Glutamatergic neuron (in vitro differentiated cells): ENCODE measurements at regions not wholly inside any gene's neighbourhood (a gene's known extent, or its start where the extent isn't known, plus 50 kb on each side); places are given as distances from the start of the nearest gene placed in this dataset.

Experiments used
- DNase-seq: peaks from one replicate; pipeline ENCODE4 v3.0.0; 2022
- H3K27ac Mint-ChIP-seq: one replicate; pipeline ENCODE4 v1.8.0; 2020; ENCODE audit warnings: mild to moderate bottlenecking, mixed read lengths, inconsistent platforms; ENCODE audit not compliant: unreplicated experiment
- H3K27me3 Mint-ChIP-seq: one replicate; pipeline ENCODE4 v1.8.0; 2020; ENCODE audit warnings: mild to moderate bottlenecking, moderate library complexity, mixed read lengths, inconsistent platforms; ENCODE audit not compliant: unreplicated experiment
- H3K36me3 Mint-ChIP-seq: one replicate; pipeline ENCODE4 v1.8.0; 2020; ENCODE audit warnings: mild to moderate bottlenecking, mixed read lengths, inconsistent platforms; ENCODE audit not compliant: unreplicated experiment
- H3K4me1 Mint-ChIP-seq: one replicate; pipeline ENCODE4 v1.8.0; 2020; ENCODE audit warnings: mild to moderate bottlenecking, low read depth, mixed read lengths, inconsistent platforms; ENCODE audit not compliant: unreplicated experiment
- H3K4me3 Mint-ChIP-seq: one replicate; pipeline ENCODE4 v1.8.0; 2020; ENCODE audit warnings: mild to moderate bottlenecking, mixed read lengths, inconsistent platforms; ENCODE audit not compliant: unreplicated experiment
- H3K9me3 Mint-ChIP-seq: one replicate; pipeline ENCODE4 v1.8.0; 2020; ENCODE audit warnings: mild to moderate bottlenecking, moderate library complexity, mixed read lengths, inconsistent platforms; ENCODE audit not compliant: unreplicated experiment
- TF ChIP-seq, protein P1 (sequence below): fragments of 200-600 bp; sonication (generic); IDR thresholded peaks from one replicate; pipeline ENCODE4 v1.5.0; 2021; ENCODE audit not compliant: partially characterized antibody, unreplicated experiment

DNA sequence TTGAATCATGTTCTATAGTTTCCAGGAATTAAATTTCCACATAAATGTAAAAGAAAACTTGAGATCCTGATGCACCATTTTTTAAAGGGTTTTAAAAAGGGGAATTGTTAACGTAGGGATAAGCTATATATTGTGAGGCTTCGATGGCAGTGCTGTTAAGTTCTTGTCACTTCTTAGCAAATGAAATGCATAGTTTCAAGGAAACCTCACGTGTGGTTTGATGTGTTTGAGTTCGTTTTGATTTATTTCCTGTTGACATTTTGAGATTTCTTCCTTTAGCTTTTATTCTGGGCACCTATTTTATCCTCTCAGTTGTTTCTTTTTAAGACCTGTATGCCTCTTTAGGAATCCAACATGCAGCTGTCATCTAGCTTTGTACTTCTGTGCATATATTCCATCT lies 301.0 kb downstream of the DOCK8 start:
- TF ChIP-seq, protein P1, sequence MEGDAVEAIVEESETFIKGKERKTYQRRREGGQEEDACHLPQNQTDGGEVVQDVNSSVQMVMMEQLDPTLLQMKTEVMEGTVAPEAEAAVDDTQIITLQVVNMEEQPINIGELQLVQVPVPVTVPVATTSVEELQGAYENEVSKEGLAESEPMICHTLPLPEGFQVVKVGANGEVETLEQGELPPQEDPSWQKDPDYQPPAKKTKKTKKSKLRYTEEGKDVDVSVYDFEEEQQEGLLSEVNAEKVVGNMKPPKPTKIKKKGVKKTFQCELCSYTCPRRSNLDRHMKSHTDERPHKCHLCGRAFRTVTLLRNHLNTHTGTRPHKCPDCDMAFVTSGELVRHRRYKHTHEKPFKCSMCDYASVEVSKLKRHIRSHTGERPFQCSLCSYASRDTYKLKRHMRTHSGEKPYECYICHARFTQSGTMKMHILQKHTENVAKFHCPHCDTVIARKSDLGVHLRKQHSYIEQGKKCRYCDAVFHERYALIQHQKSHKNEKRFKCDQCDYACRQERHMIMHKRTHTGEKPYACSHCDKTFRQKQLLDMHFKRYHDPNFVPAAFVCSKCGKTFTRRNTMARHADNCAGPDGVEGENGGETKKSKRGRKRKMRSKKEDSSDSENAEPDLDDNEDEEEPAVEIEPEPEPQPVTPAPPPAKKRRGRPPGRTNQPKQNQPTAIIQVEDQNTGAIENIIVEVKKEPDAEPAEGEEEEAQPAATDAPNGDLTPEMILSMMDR: no peak
- H3K9me3 Mint-ChIP-seq: no peaks in the 10 kb centered on the region
- H3K4me1 Mint-ChIP-seq: peaks cover 1% of the 10 kb centered on the region
- H3K27me3 Mint-ChIP-seq: no peaks in the 10 kb centered on the region
- H3K27ac Mint-ChIP-seq: no peak overlapping the region
- no peaks in the 10 kb centered on the region for H3K36me3 Mint-ChIP-seq
- no peak overlapping the region for H3K4me3 Mint-ChIP-seq
- no peak for DNase-seq

DNA sequence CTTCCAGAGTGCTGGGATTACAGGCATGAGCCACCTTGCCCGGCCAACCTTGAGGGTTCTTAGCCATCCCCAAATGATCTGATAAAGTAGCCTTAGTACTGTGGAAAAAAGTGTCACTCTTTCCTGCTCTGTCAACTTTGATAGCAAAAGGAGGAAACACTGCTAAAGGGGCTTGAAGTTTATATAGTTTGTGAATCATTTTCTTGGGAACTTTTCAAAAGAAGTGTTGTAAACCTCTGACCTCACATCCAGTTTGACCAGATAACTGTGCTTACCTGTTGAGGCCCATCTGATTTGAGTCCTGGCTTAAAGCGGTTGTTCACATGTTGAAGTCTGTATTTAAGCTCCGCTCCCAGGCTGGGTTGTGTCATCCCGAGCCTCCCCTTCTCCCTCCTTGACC lies 303.3 kb downstream of the DOCK8 start:
- H3K9me3 Mint-ChIP-seq: no peaks in the 10 kb centered on the region
- H3K27ac Mint-ChIP-seq: no peak overlapping the region
- H3K4me1 Mint-ChIP-seq: no peaks in the 10 kb centered on the region
- TF ChIP-seq, protein P1: no peak
- H3K27me3 Mint-ChIP-seq: no peaks in the 10 kb centered on the region
- DNase-seq: no peak
- no peaks in the 10 kb centered on the region for H3K36me3 Mint-ChIP-seq
- H3K4me3 Mint-ChIP-seq: no peak overlapping the region

DNA sequence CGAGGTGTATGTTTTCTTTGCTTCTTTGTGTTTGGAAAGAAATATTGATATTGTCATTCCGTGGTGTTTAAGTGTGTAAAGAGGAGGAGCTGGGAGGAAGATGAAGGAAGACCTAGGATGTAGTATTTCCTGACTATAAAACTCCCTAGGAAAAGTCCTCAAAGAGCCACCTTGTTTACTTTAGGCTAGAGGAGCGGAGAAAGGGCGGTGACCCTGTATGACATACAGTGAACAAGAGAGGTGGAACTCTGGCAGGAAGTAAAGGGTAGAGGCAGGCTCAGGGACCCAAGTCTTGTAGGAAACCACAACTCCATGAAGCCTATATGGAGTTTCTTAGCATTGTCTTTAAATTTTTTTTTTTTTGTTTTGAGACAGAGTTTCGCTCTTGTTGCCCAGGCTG lies 303.9 kb downstream of the DOCK8 start:
- TF ChIP-seq, protein P1: no peak
- no peaks in the 10 kb centered on the region for H3K4me1 Mint-ChIP-seq
- no peaks in the 10 kb centered on the region for H3K36me3 Mint-ChIP-seq
- H3K4me3 Mint-ChIP-seq: no peak overlapping the region
- no peaks in the 10 kb centered on the region for H3K9me3 Mint-ChIP-seq
- H3K27me3 Mint-ChIP-seq: no peaks in the 10 kb centered on the region
- no peak for DNase-seq
- no peak overlapping the region for H3K27ac Mint-ChIP-seq

DNA sequence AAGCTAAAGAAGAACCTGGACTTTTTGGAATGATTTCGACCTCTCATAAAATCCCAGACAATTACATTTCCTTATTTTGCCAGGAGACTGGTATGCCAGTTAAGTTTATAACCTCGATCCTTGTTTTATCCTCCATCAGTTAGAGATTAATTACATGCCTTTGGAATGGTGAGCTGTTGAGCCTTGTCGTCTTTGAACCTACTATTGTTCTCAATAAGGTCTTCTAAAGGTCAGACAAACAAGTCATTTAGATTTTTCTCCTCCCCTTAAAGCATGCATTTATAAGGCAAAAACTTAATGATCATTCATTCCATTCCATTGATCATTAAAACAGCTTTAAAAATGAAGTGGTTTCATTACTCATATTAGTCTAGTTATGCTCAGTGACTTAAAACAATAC lies 304.9 kb downstream of the DOCK8 start:
- H3K9me3 Mint-ChIP-seq: no peaks in the 10 kb centered on the region
- no peaks in the 10 kb centered on the region for H3K4me1 Mint-ChIP-seq
- H3K27ac Mint-ChIP-seq: no peak overlapping the region
- TF ChIP-seq, protein P1: no peak
- H3K36me3 Mint-ChIP-seq: no peaks in the 10 kb centered on the region
- no peak for DNase-seq
- no peak overlapping the region for H3K4me3 Mint-ChIP-seq
- no peaks in the 10 kb centered on the region for H3K27me3 Mint-ChIP-seq

DNA sequence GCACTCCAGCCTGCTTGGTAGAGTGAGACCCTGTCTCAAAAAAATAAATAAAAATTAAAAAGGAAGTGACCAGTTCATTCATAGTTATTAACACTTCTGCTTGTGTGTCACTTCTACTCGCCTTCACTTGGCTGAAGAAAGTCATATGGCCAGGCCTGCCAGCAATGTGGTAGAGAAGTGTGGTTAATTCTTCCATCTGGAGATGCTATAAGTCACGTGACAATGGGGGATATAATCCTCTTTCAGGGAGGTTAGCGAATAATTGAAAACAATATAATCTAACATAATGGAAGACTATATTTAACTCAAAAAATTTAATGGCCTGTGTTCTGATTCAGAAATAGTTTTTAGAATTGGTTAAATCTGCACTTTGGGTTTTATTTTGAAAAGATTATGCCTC lies 305.6 kb downstream of the DOCK8 start:
- H3K4me3 Mint-ChIP-seq: no peak overlapping the region
- TF ChIP-seq, protein P1: no peak
- no peaks in the 10 kb centered on the region for H3K9me3 Mint-ChIP-seq
- H3K27me3 Mint-ChIP-seq: no peaks in the 10 kb centered on the region
- no peaks in the 10 kb centered on the region for H3K4me1 Mint-ChIP-seq
- no peaks in the 10 kb centered on the region for H3K36me3 Mint-ChIP-seq
- no peak for DNase-seq
- no peak overlapping the region for H3K27ac Mint-ChIP-seq
